GM10266 (cell line): ENCODE measurements at regions not wholly inside any gene's neighbourhood (a gene's known extent, or its start where the extent isn't known, plus 50 kb on each side); places are given as distances from the start of the nearest gene placed in this dataset.
A peak's percentile ranks its signal among the peaks of the same experiment; 100 is the strongest.

Experiments used
- DNase-seq: peaks from one replicate; pipeline ENCODE4 v3.0.0; 2012; ENCODE audit errors: extremely low spot score
- CTCF ChIP-seq: IDR thresholded peaks from 2 replicates; pipeline ENCODE4 v1.5.1; 2012; ENCODE audit warnings: mild to moderate bottlenecking, low read depth; ENCODE audit not compliant: control insufficient read depth, insufficient read depth; ENCODE audit errors: missing control alignments

- TF ChIP-seq CTCF, result no peak
- no peak for DNase-seq
These were observed 73.6 kb upstream of the ZNF184 start for GRCh38 chr6:27546522-27546921.

GRCh38 chr6:27545271-27546046, 72.6 kb upstream of the ZNF184 start:
- no peak for TF ChIP-seq CTCF
- DNase-seq, result peak; percentile 63

GRCh38 chr6:27544612-27545260, 71.8 kb upstream of the ZNF184 start:
- TF ChIP-seq CTCF, result no peak
- DNase-seq, result no peak

GRCh38 chr6:27544135-27544534, 71.2 kb upstream of the ZNF184 start:
- DNase-seq, result peak; percentile 29

- no peak for TF ChIP-seq CTCF
- no peak for DNase-seq
These were observed 69.6 kb upstream of the ZNF184 start for GRCh38 chr6:27542485-27542884.

GRCh38 chr6:27541933-27542297, 69.0 kb upstream of the ZNF184 start:
- TF ChIP-seq CTCF, result no peak
- DNase-seq, result no peak

GRCh38 chr6:27541212-27541932, 68.5 kb upstream of the ZNF184 start:
- DNase-seq, result no peak
- TF ChIP-seq CTCF, result no peak
